ENCODE measurements at regions not wholly inside any gene's neighbourhood (a gene's known extent, or its start where the extent isn't known, plus 50 kb on each side); places are given as distances from the start of the nearest gene placed in this dataset.
A peak's percentile ranks its signal among the peaks of the same experiment; 100 is the strongest.

GRCh38 chr6:15926256-15926655, 202.6 kb upstream of the MYLIP start:
- Histone ChIP-seq H4K91ac (ENCODE audit: low read depth, low read length) (peak overlapping the region; percentile 65), H3K79me1 (ENCODE audit: low read length) (peaks cover 14% of the 10 kb centered on the region), H3K4ac (ENCODE audit: low read depth, low read length) (no peak overlapping the region), H2BK120ac (ENCODE audit: insufficient read depth, low read length, poor library complexity) (no peak overlapping the region), H3K9ac (ENCODE audit: low read length) (no peak overlapping the region), H3K18ac (ENCODE audit: low read length) (no peak overlapping the region), H3K36me3 (ENCODE audit: control insufficient read depth in 1 of 2, insufficient read depth in 2 of 2, low read length in 2 of 2) (no peaks in the 10 kb centered on the region), H3K4me2 (ENCODE audit: low read length) (no peak overlapping the region), H3K9me3 (ENCODE audit: insufficient read depth, low read depth, low read length) (peaks cover 3% of the 10 kb centered on the region), H3K27ac (ENCODE audit: low read depth, low read length) (no peak overlapping the region), H3K4me1 (ENCODE audit: control insufficient read depth in 1 of 2, insufficient read depth in 2 of 2, low read length in 2 of 2) (peaks cover 11 to 21% of the 10 kb centered on the region in 2 experiments), H2BK12ac (ENCODE audit: low read length) (peak overlapping the region; percentile 76), H3K23ac (ENCODE audit: low read length) (no peak overlapping the region), H3K4me3 (ENCODE audit: low read depth, low read length) (no peak overlapping the region), H3K79me2 (ENCODE audit: control insufficient read depth, insufficient read depth, low read length, poor library complexity) (no peaks in the 10 kb centered on the region), H2AK5ac (ENCODE audit: low read length) (peak overlapping the region; percentile 39), H4K8ac (ENCODE audit: low read depth, low read length) (no peak overlapping the region), H4K12ac (ENCODE audit: low read depth, low read length) (no peak overlapping the region), H3K27me3 (ENCODE audit: insufficient read depth, low read length) (peaks cover 3% of the 10 kb centered on the region), H2AFZ (ENCODE audit: insufficient read depth, low read length, poor library complexity) (no peak overlapping the region), H3K14ac (ENCODE audit: low read length) (peak overlapping the region; percentile 67), H2BK5ac (ENCODE audit: low read depth, low read length, poor library complexity) (no peak overlapping the region)
- DNase-seq, result no peak
- no CpG with 5 or more reads among the region's 3 CpGs for WGBS (ENCODE audit: extremely low coverage, insufficient coverage, insufficient read length)

- no peak overlapping the region for H2AK5ac ChIP-seq (ENCODE audit: low read length)
- H2BK120ac ChIP-seq (ENCODE audit: insufficient read depth, low read length, poor library complexity), result no peak overlapping the region
- DNase-seq, result no peak
- peak overlapping the region; percentile 58 for H2BK12ac ChIP-seq (ENCODE audit: low read length)
- no peak overlapping the region for H3K14ac ChIP-seq (ENCODE audit: low read length)
- no peak overlapping the region for H4K91ac ChIP-seq (ENCODE audit: low read depth, low read length)
- H3K9me3 ChIP-seq (ENCODE audit: insufficient read depth, low read depth, low read length), result no peaks in the 10 kb centered on the region
- H2AFZ ChIP-seq (ENCODE audit: insufficient read depth, low read length, poor library complexity), result no peak overlapping the region
- H2BK5ac ChIP-seq (ENCODE audit: low read depth, low read length, poor library complexity), result no peak overlapping the region
- H3K4ac ChIP-seq (ENCODE audit: low read depth, low read length), result no peak overlapping the region
- H3K36me3 ChIP-seq (ENCODE audit: control insufficient read depth in 1 of 2, insufficient read depth in 2 of 2, low read length in 2 of 2), result no peaks in the 10 kb centered on the region
- no peak overlapping the region for H3K4me2 ChIP-seq (ENCODE audit: low read length)
- H3K79me2 ChIP-seq (ENCODE audit: control insufficient read depth, insufficient read depth, low read length, poor library complexity), result no peaks in the 10 kb centered on the region
- no peak overlapping the region for H3K18ac ChIP-seq (ENCODE audit: low read length)
- peaks cover 11 to 21% of the 10 kb centered on the region in 2 experiments for H3K4me1 ChIP-seq (ENCODE audit: control insufficient read depth in 1 of 2, insufficient read depth in 2 of 2, low read length in 2 of 2)
- H3K9ac ChIP-seq (ENCODE audit: low read length), result no peak overlapping the region
- H4K12ac ChIP-seq (ENCODE audit: low read depth, low read length), result no peak overlapping the region
- peaks cover 20% of the 10 kb centered on the region for H3K79me1 ChIP-seq (ENCODE audit: low read length)
- no peak overlapping the region for H4K8ac ChIP-seq (ENCODE audit: low read depth, low read length)
- no peak overlapping the region for H3K27ac ChIP-seq (ENCODE audit: low read depth, low read length)
- H3K23ac ChIP-seq (ENCODE audit: low read length), result no peak overlapping the region
- no peaks in the 10 kb centered on the region for H3K27me3 ChIP-seq (ENCODE audit: insufficient read depth, low read length)
- H3K4me3 ChIP-seq (ENCODE audit: low read depth, low read length), result no peak overlapping the region
These were observed 204.0 kb upstream of the MYLIP start for GRCh38 chr6:15924893-15925292.

- Histone ChIP-seq H3K4me2 (ENCODE audit: low read length) (no peak overlapping the region), H2AK5ac (ENCODE audit: low read length) (no peak overlapping the region), H3K27me3 (ENCODE audit: insufficient read depth, low read length) (no peaks in the 10 kb centered on the region), H3K14ac (ENCODE audit: low read length) (no peak overlapping the region), H4K8ac (ENCODE audit: low read depth, low read length) (no peak overlapping the region), H3K27ac (ENCODE audit: low read depth, low read length) (peak overlapping the region; percentile 86), H3K9me3 (ENCODE audit: insufficient read depth, low read depth, low read length) (no peaks in the 10 kb centered on the region), H3K4ac (ENCODE audit: low read depth, low read length) (no peak overlapping the region), H3K23ac (ENCODE audit: low read length) (no peak overlapping the region), H3K36me3 (ENCODE audit: control insufficient read depth in 1 of 2, insufficient read depth in 2 of 2, low read length in 2 of 2) (no peaks in the 10 kb centered on the region), H3K4me3 (ENCODE audit: low read depth, low read length) (no peak overlapping the region), H2BK12ac (ENCODE audit: low read length) (no peak overlapping the region), H4K91ac (ENCODE audit: low read depth, low read length) (peak overlapping the region; percentile 33), H3K4me1 (ENCODE audit: control insufficient read depth in 1 of 2, insufficient read depth in 2 of 2, low read length in 2 of 2) (peaks cover 11 to 21% of the 10 kb centered on the region in 2 experiments), H2BK120ac (ENCODE audit: insufficient read depth, low read length, poor library complexity) (no peak overlapping the region), H3K18ac (ENCODE audit: low read length) (no peak overlapping the region), H3K79me2 (ENCODE audit: control insufficient read depth, insufficient read depth, low read length, poor library complexity) (no peaks in the 10 kb centered on the region), H2BK5ac (ENCODE audit: low read depth, low read length, poor library complexity) (peak overlapping the region; percentile 34), H3K79me1 (ENCODE audit: low read length) (peaks cover 18% of the 10 kb centered on the region), H2AFZ (ENCODE audit: insufficient read depth, low read length, poor library complexity) (no peak overlapping the region), H4K12ac (ENCODE audit: low read depth, low read length) (no peak overlapping the region), H3K9ac (ENCODE audit: low read length) (no peak overlapping the region)
- peak; percentile 60 to 90 for DNase-seq
- WGBS (ENCODE audit: extremely low coverage, insufficient coverage, insufficient read length), result no CpG with 5 or more reads among the region's 7 CpGs
These were observed 206.2 kb upstream of the MYLIP start for GRCh38 chr6:15922510-15923250.

GRCh38 chr6:15921243-15921642, 207.6 kb upstream of the MYLIP start:
- Histone ChIP-seq H3K27me3 (ENCODE audit: insufficient read depth, low read length) (no peaks in the 10 kb centered on the region), H3K36me3 (ENCODE audit: control insufficient read depth in 1 of 2, insufficient read depth in 2 of 2, low read length in 2 of 2) (no peaks in the 10 kb centered on the region), H3K4me3 (ENCODE audit: low read depth, low read length) (no peak overlapping the region), H3K9me3 (ENCODE audit: insufficient read depth, low read depth, low read length) (no peaks in the 10 kb centered on the region), H3K18ac (ENCODE audit: low read length) (no peak overlapping the region), H3K79me1 (ENCODE audit: low read length) (peaks cover 16% of the 10 kb centered on the region), H4K12ac (ENCODE audit: low read depth, low read length) (no peak overlapping the region), H3K14ac (ENCODE audit: low read length) (no peak overlapping the region), H2AFZ (ENCODE audit: insufficient read depth, low read length, poor library complexity) (no peak overlapping the region), H3K27ac (ENCODE audit: low read depth, low read length) (no peak overlapping the region), H2BK5ac (ENCODE audit: low read depth, low read length, poor library complexity) (no peak overlapping the region), H4K8ac (ENCODE audit: low read depth, low read length) (no peak overlapping the region), H3K9ac (ENCODE audit: low read length) (no peak overlapping the region), H4K91ac (ENCODE audit: low read depth, low read length) (peak overlapping the region; percentile 32), H3K23ac (ENCODE audit: low read length) (no peak overlapping the region), H2BK120ac (ENCODE audit: insufficient read depth, low read length, poor library complexity) (peak overlapping the region; percentile 30), H2BK12ac (ENCODE audit: low read length) (no peak overlapping the region), H3K4me1 (ENCODE audit: control insufficient read depth in 1 of 2, insufficient read depth in 2 of 2, low read length in 2 of 2) (peaks cover 9 to 16% of the 10 kb centered on the region in 2 experiments), H3K79me2 (ENCODE audit: control insufficient read depth, insufficient read depth, low read length, poor library complexity) (no peaks in the 10 kb centered on the region), H3K4ac (ENCODE audit: low read depth, low read length) (no peak overlapping the region), H2AK5ac (ENCODE audit: low read length) (no peak overlapping the region), H3K4me2 (ENCODE audit: low read length) (no peak overlapping the region)
- no CpG with 5 or more reads among the region's 2 CpGs for WGBS (ENCODE audit: extremely low coverage, insufficient coverage, insufficient read length)
- DNase-seq, result no peak
